Stomach smooth muscle (tissue), 2 donors: ENCODE measurements at regions not wholly inside any gene's neighbourhood (a gene's known extent, or its start where the extent isn't known, plus 50 kb on each side); places are given as distances from the start of the nearest gene placed in this dataset.
"Not testable (repeated sequence)": the region's sequence is repeated elsewhere in the genome, so short reads cannot be mapped to it uniquely, and the experiment has no call there.

Source experiments
- H3K27ac ChIP-seq: one replicate; pipeline ENCODE4 v1.7.0; 2013; ENCODE audit warnings: mild to moderate bottlenecking, low read length, inconsistent platforms
- H3K27me3 ChIP-seq, 2 donors: one replicate each; pipeline ENCODE4 v1.7.0; 2013; ENCODE audit warnings: low read length in 2 of 2; ENCODE audit not compliant: insufficient read depth in 2 of 2, control insufficient read depth in 1 of 2
- H3K36me3 ChIP-seq, 2 donors: one replicate each; pipeline ENCODE4 v1.7.0; 2013; ENCODE audit warnings: low read length in 2 of 2; ENCODE audit not compliant: control insufficient read depth in 2 of 2, insufficient read depth in 2 of 2
- H3K4me1 ChIP-seq: one replicate; pipeline ENCODE4 v1.7.0; 2013; ENCODE audit warnings: low read length; ENCODE audit not compliant: control insufficient read depth, insufficient read depth
- H3K4me3 ChIP-seq, 2 donors: one replicate each; pipeline ENCODE4 v1.7.0; 2013; ENCODE audit warnings: low read length in 2 of 2
- H3K9ac ChIP-seq, 2 donors: one replicate each; pipeline ENCODE4 v1.7.0; 2013; ENCODE audit warnings: low read length in 2 of 2, mild to moderate bottlenecking in 1 of 2
- H3K9me3 ChIP-seq, 2 donors: one replicate each; pipeline ENCODE4 v1.7.0; 2013; ENCODE audit warnings: low read length in 2 of 2; ENCODE audit not compliant: control insufficient read depth in 2 of 2
- donor health status: healthy.
- donor health status: Pancreatic carcinoma.

GRCh38 chr18:67417864-67418523 is 98.5 kb downstream of the DSEL start:
- Histone ChIP-seq H3K27ac (no peak overlapping the region), H3K9me3 (no peaks in the 10 kb centered on the region), H3K4me3 (peak overlapping the region; percentile 60 to 74), H3K9ac (peak overlapping the region; percentile 14 to 57), H3K36me3 (no peaks in the 10 kb centered on the region), H3K4me1 (no peaks in the 10 kb centered on the region), H3K27me3 (no peaks in the 10 kb centered on the region)

DNA sequence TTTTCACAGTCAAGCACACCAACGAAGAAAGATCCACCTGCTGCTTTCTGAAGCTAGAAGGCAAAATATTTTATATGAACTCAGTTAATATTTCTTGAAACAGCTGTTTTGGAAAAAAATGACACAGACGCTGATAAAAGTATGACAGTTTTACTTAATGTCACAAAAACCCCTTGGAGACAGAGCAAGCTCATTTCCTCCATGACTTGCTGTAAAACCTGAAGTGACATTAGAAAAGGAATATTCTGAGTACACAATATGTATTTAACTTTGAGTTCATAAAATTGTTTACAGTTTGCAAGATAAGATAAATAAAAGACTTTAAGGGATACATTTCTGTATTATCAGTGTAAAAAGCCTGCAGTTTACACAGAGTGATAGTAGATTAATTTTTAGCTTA is 105.4 kb downstream of the DSEL start:
- Histone ChIP-seq H3K27ac (no peak overlapping the region), H3K27me3 (no peaks in the 10 kb centered on the region), H3K9ac (no peak overlapping the region), H3K9me3 (no peaks in the 10 kb centered on the region), H3K4me1 (no peaks in the 10 kb centered on the region), H3K36me3 (no peaks in the 10 kb centered on the region), H3K4me3 (no peak overlapping the region)

DNA sequence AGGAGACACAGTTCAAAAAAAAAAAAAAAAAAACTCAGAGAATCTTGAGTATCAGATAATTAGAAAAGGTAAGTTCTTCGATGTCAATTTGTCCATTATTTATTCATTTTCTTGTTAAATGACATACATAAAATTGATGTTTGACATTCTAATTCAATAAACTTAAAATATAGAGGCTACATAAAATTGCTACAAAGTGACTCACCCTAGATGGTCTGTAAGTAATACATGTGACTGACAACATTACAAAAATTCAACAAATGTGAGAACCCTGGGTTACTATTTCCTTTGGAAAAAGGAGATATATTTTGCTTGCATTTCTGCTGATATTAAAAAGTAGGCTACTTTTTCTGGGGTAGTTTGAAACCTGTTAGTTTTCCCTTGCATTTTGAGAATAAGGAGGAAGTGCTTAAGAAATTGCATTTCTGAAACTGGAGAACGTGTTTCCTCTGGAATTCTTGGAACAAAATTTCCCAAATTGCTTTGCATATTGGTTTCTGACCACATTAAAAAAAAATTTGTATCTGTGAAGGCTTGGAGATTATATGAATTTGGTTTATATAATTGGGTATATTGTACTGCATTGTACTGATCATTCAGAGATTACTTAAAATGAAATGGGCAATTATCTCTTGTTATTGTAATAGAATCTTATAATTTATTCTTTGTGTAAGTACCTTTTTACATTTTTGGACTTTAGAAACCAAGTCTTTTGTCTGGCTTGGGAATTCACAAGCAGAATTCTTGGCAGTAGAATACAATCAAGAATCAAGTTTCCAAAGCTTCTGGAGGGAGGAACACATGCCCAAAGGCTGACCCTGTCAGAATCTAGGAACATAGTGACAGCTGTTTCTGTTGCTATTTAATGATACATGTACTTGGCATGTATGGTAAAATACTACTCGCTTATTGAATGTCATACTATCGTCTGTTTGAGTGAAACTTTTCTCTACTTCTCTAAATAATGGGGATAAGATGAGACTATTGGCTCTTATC is 106.1 kb downstream of the DSEL start:
- no peaks in the 10 kb centered on the region for H3K4me1 ChIP-seq
- H3K36me3 ChIP-seq = no peaks in the 10 kb centered on the region
- no peak overlapping the region for H3K27ac ChIP-seq

DNA sequence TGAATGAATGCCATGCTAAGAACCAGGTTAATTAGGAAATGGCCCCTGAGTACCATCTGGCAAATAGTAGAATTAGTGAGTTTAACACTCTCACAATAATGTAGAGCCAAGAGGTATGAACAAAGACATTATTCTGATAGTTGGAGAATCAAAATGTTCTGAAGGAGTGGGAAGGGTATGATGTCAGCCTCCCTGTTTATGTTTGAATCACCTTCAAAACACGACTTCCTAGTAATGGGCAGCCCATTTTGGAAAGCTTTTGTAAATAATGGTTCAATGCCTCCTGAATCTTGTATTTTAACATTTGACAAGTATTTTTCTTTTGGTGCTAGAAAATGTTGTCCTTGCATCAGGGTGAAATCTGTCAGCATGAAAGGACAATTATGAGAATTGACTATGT is 108.3 kb downstream of the DSEL start:
- H3K27ac ChIP-seq = no peak overlapping the region
- no peaks in the 10 kb centered on the region for H3K36me3 ChIP-seq
- H3K4me1 ChIP-seq = no peaks in the 10 kb centered on the region
- H3K4me3 ChIP-seq = no peak overlapping the region
- no peaks in the 10 kb centered on the region for H3K9me3 ChIP-seq
- no peak overlapping the region for H3K9ac ChIP-seq
- H3K27me3 ChIP-seq = no peaks in the 10 kb centered on the region

More for the DNA sequence above, 106.1 kb downstream of the DSEL start:
- Histone ChIP-seq H3K9me3 (no peaks in the 10 kb centered on the region), H3K9ac (no peak overlapping the region), H3K4me3 (no peak overlapping the region), H3K27me3 (no peaks in the 10 kb centered on the region)

GRCh38 chr18:67406714-67407113 is 109.8 kb downstream of the DSEL start:
- no peak overlapping the region for H3K9ac ChIP-seq
- no peaks in the 10 kb centered on the region for H3K4me1 ChIP-seq
- no peaks in the 10 kb centered on the region for H3K9me3 ChIP-seq
- no peak overlapping the region for H3K4me3 ChIP-seq
- H3K36me3 ChIP-seq = no peaks in the 10 kb centered on the region
- no peak overlapping the region for H3K27ac ChIP-seq
- no peaks in the 10 kb centered on the region for H3K27me3 ChIP-seq

DNA sequence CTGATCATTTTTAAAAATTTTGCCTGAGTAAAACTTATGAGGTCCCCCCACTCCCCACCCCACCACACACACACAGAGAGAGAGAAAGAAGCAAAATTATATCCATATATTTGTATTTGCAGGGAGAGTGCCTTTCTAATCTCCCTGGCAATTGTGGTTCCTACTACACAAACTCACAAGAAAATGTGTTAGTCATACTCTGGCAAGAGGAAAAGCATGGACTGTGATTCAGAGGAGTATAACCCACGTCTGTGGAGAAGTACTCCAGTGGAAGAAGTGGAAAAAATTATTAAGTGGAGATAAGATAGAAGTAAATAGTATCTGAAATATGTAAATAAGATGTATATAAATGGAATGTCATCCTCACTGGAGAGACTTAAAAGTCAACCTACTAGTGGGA is 114.0 kb downstream of the DSEL start:
- H3K27ac ChIP-seq = no peak overlapping the region
- no peak overlapping the region for H3K9ac ChIP-seq
- no peaks in the 10 kb centered on the region for H3K9me3 ChIP-seq
- no peaks in the 10 kb centered on the region for H3K27me3 ChIP-seq
- no peaks in the 10 kb centered on the region for H3K4me1 ChIP-seq
- H3K4me3 ChIP-seq = no peak overlapping the region
- no peaks in the 10 kb centered on the region for H3K36me3 ChIP-seq

GRCh38 chr18:67400502-67401117 is 115.9 kb downstream of the DSEL start:
- Histone ChIP-seq H3K27me3 (no peaks in the 10 kb centered on the region), H3K36me3 (no peaks in the 10 kb centered on the region), H3K9me3 (peaks cover 0 to 3% of the 10 kb centered on the region in 2 donors), H3K27ac (no peak overlapping the region), H3K9ac (no peak overlapping the region), H3K4me1 (no peaks in the 10 kb centered on the region), H3K4me3 (no peak overlapping the region)

DNA sequence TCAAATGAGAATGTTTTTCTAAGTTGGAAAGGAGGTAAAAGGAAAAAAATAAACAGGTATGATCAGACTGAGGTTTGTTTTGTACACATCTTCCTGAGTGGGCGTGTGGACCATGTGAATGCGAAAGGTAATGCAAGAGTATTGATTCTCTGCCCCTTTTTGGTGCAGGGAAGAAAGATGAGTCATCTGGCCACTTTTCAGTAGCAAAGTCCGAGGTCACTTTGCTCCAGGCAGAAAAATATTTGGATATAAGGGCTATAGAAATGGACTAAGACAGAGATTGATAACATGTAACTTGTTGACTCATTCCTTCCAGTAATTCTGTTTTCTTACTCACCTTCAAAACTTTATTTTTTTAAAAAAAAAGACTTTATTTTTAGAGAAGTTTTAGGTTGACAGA is 130.5 kb downstream of the DSEL start:
- Histone ChIP-seq H3K4me1 (no peaks in the 10 kb centered on the region), H3K27ac (no peak overlapping the region), H3K27me3 (no peaks in the 10 kb centered on the region), H3K36me3 (no peaks in the 10 kb centered on the region), H3K4me3 (no peak overlapping the region), H3K9ac (no peak overlapping the region), H3K9me3 (no peaks in the 10 kb centered on the region)

DNA sequence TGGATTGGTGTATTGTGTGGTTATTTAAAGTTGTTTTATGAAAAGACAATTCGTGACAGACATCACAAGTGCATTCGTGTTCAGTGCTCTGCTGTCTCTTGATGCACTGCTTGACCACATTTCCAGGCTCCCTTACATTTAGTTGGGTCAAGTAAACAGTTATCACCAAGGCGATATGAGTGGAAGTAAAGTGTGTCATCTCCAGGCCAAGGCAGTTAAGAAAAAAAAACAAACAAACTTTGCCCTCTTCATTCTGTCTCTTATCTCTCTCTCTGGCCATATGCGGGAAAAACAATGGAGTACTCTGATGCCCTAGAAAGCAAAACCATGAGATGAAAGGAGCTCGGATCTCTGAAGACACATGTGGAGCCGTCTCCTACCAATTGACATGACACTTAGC is 131.1 kb downstream of the DSEL start:
- Histone ChIP-seq H3K4me3 (no peak overlapping the region), H3K4me1 (no peaks in the 10 kb centered on the region), H3K9me3 (no peaks in the 10 kb centered on the region), H3K27me3 (no peaks in the 10 kb centered on the region), H3K27ac (no peak overlapping the region), H3K9ac (no peak overlapping the region), H3K36me3 (no peaks in the 10 kb centered on the region)

DNA sequence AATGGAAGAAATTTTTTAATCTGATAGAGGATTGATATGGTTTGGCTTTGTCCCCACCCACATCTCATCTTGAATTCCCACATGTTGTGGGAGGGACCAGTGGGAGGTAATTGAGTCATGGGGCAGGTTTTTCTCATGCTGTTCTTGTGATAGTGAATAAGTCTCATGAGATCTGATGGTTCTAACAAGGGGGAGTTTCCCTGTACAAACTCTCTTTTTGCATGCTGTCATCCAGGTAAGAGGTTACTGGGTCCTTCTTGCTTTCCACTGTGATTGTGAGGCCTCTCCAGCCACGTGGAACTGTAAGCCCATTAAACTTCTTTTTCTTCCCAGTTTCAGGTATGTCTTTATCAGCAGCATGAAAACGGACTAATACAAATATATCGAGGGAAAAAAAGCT is 132.5 kb downstream of the DSEL start:
- H3K4me3 ChIP-seq, H3K9me3 ChIP-seq, H3K4me1 ChIP-seq: not testable (repeated sequence)

More for the DNA sequence above, 132.5 kb downstream of the DSEL start:
- not testable (repeated sequence) for H3K27ac ChIP-seq, H3K9ac ChIP-seq, H3K27me3 ChIP-seq, H3K36me3 ChIP-seq
